ENCODE measurements at regions not wholly inside any gene's neighbourhood (a gene's known extent, or its start where the extent isn't known, plus 50 kb on each side); places are given as distances from the start of the nearest gene placed in this dataset.

DNA sequence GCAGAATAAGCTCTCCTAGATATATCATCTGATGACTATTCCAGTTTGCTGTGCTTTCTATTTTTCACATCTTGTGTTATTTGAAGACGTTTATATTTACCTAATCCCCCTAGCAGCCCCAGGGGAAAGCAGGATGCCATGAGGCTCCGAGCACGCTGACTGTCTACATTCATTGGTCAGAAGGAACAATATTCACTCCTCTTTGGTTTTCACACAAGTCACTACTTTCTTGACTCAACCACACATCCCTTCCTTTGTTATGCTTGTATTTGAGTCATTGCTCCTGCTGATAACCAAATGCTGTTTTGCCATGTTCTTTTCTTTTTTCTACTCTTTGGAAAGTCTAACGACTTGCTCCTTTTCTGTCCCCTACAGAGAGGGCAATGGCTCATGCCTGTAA is 86.5 kb upstream of the SLC38A2 start:
- TF ChIP-seq, protein P1, sequence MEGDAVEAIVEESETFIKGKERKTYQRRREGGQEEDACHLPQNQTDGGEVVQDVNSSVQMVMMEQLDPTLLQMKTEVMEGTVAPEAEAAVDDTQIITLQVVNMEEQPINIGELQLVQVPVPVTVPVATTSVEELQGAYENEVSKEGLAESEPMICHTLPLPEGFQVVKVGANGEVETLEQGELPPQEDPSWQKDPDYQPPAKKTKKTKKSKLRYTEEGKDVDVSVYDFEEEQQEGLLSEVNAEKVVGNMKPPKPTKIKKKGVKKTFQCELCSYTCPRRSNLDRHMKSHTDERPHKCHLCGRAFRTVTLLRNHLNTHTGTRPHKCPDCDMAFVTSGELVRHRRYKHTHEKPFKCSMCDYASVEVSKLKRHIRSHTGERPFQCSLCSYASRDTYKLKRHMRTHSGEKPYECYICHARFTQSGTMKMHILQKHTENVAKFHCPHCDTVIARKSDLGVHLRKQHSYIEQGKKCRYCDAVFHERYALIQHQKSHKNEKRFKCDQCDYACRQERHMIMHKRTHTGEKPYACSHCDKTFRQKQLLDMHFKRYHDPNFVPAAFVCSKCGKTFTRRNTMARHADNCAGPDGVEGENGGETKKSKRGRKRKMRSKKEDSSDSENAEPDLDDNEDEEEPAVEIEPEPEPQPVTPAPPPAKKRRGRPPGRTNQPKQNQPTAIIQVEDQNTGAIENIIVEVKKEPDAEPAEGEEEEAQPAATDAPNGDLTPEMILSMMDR (conservative IDR thresholded peaks at IDR 0.05; ENCODE audit: low read depth, low read length): no peak
- TF ChIP-seq EZH2phosphoT487 (IDR thresholded peaks at IDR 0.05; ENCODE audit: borderline replicate concordance, low read length) (no peak), EZH2 (IDR thresholded peaks at IDR 0.05; ENCODE audit: low read length, unreplicated experiment) (no peak)

All from PC-3 (cell line).